ENCODE measurements at regions not wholly inside any gene's neighbourhood (a gene's known extent, or its start where the extent isn't known, plus 50 kb on each side); places are given as distances from the start of the nearest gene placed in this dataset.

- Histone ChIP-seq H4K5ac (ENCODE audit: low read depth, low read length) (no peak overlapping the region), H3K9ac (ENCODE audit: low read depth, low read length) (no peak overlapping the region), H2BK5ac (ENCODE audit: low read depth, low read length, poor library complexity, severe bottlenecking) (no peak overlapping the region), H2BK15ac (ENCODE audit: low read depth, low read length) (no peak overlapping the region), H3K79me1 (ENCODE audit: low read depth in 1 of 2, low read length in 2 of 2) (no peaks in the 10 kb centered on the region), H3K4me1 (ENCODE audit: control insufficient read depth, insufficient read depth, low read length) (no peaks in the 10 kb centered on the region), H3K27ac (ENCODE audit: insufficient read depth, low read length) (no peak overlapping the region), H3K27me3 (ENCODE audit: control insufficient read depth, insufficient read depth, low read length) (no peaks in the 10 kb centered on the region), H3K56ac (ENCODE audit: extremely low read depth, insufficient read depth, low read length) (no peak overlapping the region), H3K14ac (replicated peaks; ENCODE audit: low read depth, low read length) (no peak overlapping the region), H2AK5ac (ENCODE audit: low read depth, low read length) (no peak overlapping the region), H2AK9ac (replicated peaks; ENCODE audit: low read depth, low read length, poor library complexity) (no peak overlapping the region), H3K9me3 (ENCODE audit: control insufficient read depth, insufficient read depth, low read length) (no peaks in the 10 kb centered on the region), H3K23ac (ENCODE audit: low read depth, low read length) (no peak overlapping the region), H3K9me1 (ENCODE audit: insufficient read depth, low read length) (no peaks in the 10 kb centered on the region), H3K4me3 (ENCODE audit: insufficient read depth, low read depth, low read length) (no peak overlapping the region), H3K4me2 (ENCODE audit: low read depth, low read length) (no peak overlapping the region), H4K20me1 (ENCODE audit: insufficient read depth, low read length) (no peaks in the 10 kb centered on the region), H3K36me3 (ENCODE audit: control insufficient read depth, insufficient read depth, low read length) (no peaks in the 10 kb centered on the region), H3K18ac (ENCODE audit: low read depth, low read length) (no peak overlapping the region), H2AFZ (replicated peaks; ENCODE audit: low read length, poor library complexity) (no peak overlapping the region), H4K8ac (ENCODE audit: low read depth in 2 of 2, low read length in 2 of 2) (no peak overlapping the region), H4K91ac (ENCODE audit: insufficient read depth, low read depth, low read length) (no peak overlapping the region), H2BK120ac (ENCODE audit: low read depth, low read length) (no peak overlapping the region), H2BK20ac (ENCODE audit: low read depth, low read length) (no peak overlapping the region), H3K4ac (ENCODE audit: low read depth, low read length) (no peak overlapping the region)
- TF ChIP-seq CHD1 (IDR thresholded peaks at IDR 0.05; ENCODE audit: low read depth, low read length) (no peak), ELK1 (IDR thresholded peaks at IDR 0.05; ENCODE audit: borderline replicate concordance, low read depth, low read length) (no peak), MAZ (IDR thresholded peaks at IDR 0.05; ENCODE audit: borderline replicate concordance, low read depth, low read length) (no peak), CEBPB (IDR thresholded peaks at IDR 0.05; ENCODE audit: low read depth, low read length) (no peak), RFX5 (IDR thresholded peaks at IDR 0.05; ENCODE audit: low read depth, low read length) (no peak), RAD21 (IDR thresholded peaks at IDR 0.05; ENCODE audit: low read length) (peak; percentile 57), RCOR1 (IDR thresholded peaks at IDR 0.05; ENCODE audit: insufficient replicate concordance, low read length) (no peak), NFE2L2 (IDR thresholded peaks at IDR 0.05; ENCODE audit: low read depth, low read length) (no peak), FOS (IDR thresholded peaks at IDR 0.05; ENCODE audit: low read depth, low read length) (no peak), SMC3 (IDR thresholded peaks at IDR 0.05; ENCODE audit: low read depth, low read length) (0 out of 2 replicates have a peak, but pooled peaks have one; percentile 33), BHLHE40 (IDR thresholded peaks at IDR 0.05; ENCODE audit: low read depth, low read length) (no peak; the same call in 1 of the 2 replicates), MAFK (IDR thresholded peaks at IDR 0.05; ENCODE audit: low read depth, low read length) (no peak), POLR2A (IDR thresholded peaks at IDR 0.05; ENCODE audit: low read depth, low read length) (no peak), CTCF (conservative IDR thresholded peaks at IDR 0.05; ENCODE audit: low read depth, low read length) (peak; percentile 68), MXI1 (IDR thresholded peaks at IDR 0.05; ENCODE audit: borderline replicate concordance, low read depth, low read length) (no peak)
- TF ChIP-seq, protein P1, sequence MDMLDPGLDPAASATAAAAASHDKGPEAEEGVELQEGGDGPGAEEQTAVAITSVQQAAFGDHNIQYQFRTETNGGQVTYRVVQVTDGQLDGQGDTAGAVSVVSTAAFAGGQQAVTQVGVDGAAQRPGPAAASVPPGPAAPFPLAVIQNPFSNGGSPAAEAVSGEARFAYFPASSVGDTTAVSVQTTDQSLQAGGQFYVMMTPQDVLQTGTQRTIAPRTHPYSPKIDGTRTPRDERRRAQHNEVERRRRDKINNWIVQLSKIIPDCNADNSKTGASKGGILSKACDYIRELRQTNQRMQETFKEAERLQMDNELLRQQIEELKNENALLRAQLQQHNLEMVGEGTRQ (IDR thresholded peaks at IDR 0.05; ENCODE audit: low read depth, low read length) = no peak
- no TSS peak for BruUV-seq (replicated peaks)
- dilution Hi-C loops (cut with HindIII; ENCODE audit: low sequenced_read_pairs, unreplicated experiment) (no loop called here), in situ Hi-C loops (cut with MboI; ENCODE audit: low sequenced_read_pairs) (no loop called here), intact Hi-C loops (cut with micrococcal nuclease) (loop anchor here (1.0 kb wide), 1 partner anchor 53 kb away; no protein-coding TSS in a partner anchor)
- 5% methylated on average over 4 of the region's 8 CpGs; no CpG with 5 or more reads in 1 of the 2 experiments for WGBS, 2 experiments (ENCODE audit: extremely low coverage in 2 of 2, insufficient read length in 1 of 2)
- ATAC-seq (ENCODE audit: low read depth) = peak; percentile 100
- peak; percentile 73 for DNase-seq
- ChIA-PET CTCF (interaction anchor here (1.1 to 1.8 kb wide), 4 partner anchors 8 to 41 kb away, joined by 4 to 7 read pairs (median 4); no protein-coding TSS in a partner anchor), POLR2A (ENCODE audit: unreplicated experiment) (no interaction called here)
Measured at GRCh38 chr16:13866073-13866472, 53.9 kb upstream of the ERCC4 start.

Measured in IMR-90 (cell line).